Stomach (tissue), 4 donors: ENCODE measurements at regions not wholly inside any gene's neighbourhood (a gene's known extent, or its start where the extent isn't known, plus 50 kb on each side); places are given as distances from the start of the nearest gene placed in this dataset.

ENCODE experiments used
- CTCF ChIP-seq, 7 experiments: fragments of 450-650 bp in 4 of 7; fragments of 200-600 bp in 3 of 7; sonication (generic) in 3 of 7; IDR thresholded peaks; one replicate each; pipeline ENCODE4 v1.5.1; 2016 to 2019; ENCODE audit warnings: antibody characterized with exemption in 7 of 7, control low read depth in 2 of 7, mild to moderate bottlenecking in 1 of 7
- POLR2A ChIP-seq, 4 donors: fragments of 450-650 bp; IDR thresholded peaks; one replicate each; pipeline ENCODE4 v1.6.1; 2016; ENCODE audit warnings: antibody characterized with exemption in 4 of 4, control low read depth in 2 of 4, mild to moderate bottlenecking in 1 of 4, moderate library complexity in 1 of 4
- POLR2AphosphoS5 ChIP-seq, 3 donors: sonication (generic); formaldehyde crosslinking; IDR thresholded peaks; one replicate each; pipeline ENCODE4 v1.6.1; 2016; ENCODE audit warnings: antibody characterized with exemption in 3 of 3

GRCh38 chr10:130958003-130958402 is 353.5 kb downstream of the TCERG1L start:
- TF ChIP-seq POLR2AphosphoS5 (IDR thresholded peaks at IDR 0.05) (no peak), CTCF (IDR thresholded peaks at IDR 0.05) (no peak), POLR2A (IDR thresholded peaks at IDR 0.05) (no peak)
